ENCODE measurements at regions not wholly inside any gene's neighbourhood (a gene's known extent, or its start where the extent isn't known, plus 50 kb on each side); places are given as distances from the start of the nearest gene placed in this dataset.

DNA sequence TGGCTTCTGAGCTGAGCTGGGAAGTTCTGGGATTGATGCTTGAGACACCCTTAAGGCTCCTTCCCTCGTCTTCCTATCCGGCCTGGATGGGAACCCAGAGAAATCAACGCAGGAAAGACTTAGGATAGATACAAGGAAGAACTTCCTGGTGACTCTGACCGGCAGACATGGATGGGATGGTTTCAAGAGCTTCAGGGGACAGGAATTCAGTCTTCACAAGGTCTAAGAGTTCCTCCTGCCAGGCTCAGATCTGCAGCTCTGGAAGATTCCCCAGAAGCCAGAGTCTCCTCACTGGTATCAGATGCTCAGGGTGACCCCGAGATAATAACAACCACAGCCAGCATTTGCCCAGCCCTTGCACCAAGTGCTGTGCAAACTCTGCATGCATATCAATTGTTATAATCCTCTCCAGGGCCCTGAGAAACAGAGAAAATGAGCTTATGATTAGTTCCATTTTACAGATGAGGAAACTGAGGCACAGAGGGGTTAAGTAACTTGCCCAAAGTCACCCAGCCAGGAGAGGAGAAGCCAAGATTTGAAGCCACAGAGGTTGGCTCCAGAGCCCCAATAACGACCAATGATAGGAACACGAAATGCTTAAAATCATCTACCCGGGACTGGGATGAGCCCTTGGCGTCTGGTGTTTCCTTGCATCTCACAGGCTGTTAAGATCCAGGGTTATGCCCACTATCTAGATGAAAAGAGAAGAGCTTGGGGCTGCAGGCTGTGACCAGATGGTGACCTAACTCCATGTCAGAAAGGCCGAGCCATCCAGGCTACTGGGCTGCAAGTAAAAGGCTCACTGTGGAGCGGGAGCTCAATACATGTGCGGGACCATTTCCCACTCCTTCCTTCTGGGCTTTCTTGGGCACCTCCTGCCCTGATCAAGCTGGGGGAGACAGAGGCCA is 119.8 kb downstream of the C9orf50 start:
- DNase-seq, result no peak
- TF ChIP-seq, protein P1, sequence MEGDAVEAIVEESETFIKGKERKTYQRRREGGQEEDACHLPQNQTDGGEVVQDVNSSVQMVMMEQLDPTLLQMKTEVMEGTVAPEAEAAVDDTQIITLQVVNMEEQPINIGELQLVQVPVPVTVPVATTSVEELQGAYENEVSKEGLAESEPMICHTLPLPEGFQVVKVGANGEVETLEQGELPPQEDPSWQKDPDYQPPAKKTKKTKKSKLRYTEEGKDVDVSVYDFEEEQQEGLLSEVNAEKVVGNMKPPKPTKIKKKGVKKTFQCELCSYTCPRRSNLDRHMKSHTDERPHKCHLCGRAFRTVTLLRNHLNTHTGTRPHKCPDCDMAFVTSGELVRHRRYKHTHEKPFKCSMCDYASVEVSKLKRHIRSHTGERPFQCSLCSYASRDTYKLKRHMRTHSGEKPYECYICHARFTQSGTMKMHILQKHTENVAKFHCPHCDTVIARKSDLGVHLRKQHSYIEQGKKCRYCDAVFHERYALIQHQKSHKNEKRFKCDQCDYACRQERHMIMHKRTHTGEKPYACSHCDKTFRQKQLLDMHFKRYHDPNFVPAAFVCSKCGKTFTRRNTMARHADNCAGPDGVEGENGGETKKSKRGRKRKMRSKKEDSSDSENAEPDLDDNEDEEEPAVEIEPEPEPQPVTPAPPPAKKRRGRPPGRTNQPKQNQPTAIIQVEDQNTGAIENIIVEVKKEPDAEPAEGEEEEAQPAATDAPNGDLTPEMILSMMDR (IDR thresholded peaks at IDR 0.05; ENCODE audit: low read depth, low read length, missing control alignments), result no peak
- in situ Hi-C loops (cut with HindIII; ENCODE audit: low pct_ligation_motif_present, low sequenced_read_pairs), result no loop called here
- Histone ChIP-seq H3K4me3 (ENCODE audit: low read depth, low read length) (no peak overlapping the region), H3K27me3 (replicated peaks) (no peaks in the 10 kb centered on the region), H3K36me3 (replicated peaks) (peaks cover 2% of the 10 kb centered on the region), H3K27ac (peak overlapping the region; percentile 67)

DNA sequence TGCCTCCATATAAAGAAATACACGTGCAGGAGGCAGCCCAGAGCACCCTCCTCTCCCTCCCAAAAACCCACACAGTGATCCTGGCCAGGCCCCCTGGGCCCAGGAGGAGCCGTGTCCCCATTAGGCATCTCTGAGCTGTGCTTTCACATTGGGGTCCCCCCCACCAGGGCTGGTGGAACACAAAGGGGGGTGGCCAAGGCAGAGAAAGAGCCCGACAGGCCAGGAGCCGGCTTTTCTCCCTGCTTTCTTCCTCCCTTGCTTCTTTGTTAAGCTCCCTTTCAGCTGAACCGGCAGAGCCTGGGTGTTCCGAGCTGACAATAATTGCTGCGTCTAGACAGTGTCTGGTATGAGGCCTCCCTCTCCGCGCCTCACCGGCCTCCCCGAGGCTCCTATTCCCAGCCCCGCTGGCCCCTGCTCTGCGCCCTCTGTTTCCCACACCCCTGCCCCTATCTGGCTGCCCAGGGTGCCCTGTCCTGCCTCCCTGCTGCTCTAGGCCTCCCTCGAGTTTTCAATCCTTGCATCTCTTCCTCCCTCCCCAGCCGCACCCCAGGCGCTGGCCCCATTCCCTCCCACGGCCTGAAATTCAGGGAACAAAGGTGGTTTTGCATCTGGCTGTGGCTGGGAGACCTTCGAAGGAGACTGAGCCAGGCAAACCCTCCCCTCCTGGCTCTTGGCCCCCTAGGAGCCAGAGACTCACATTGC is 120.6 kb downstream of the C9orf50 start:
- in situ Hi-C loops (cut with HindIII; ENCODE audit: low pct_ligation_motif_present, low sequenced_read_pairs), result no loop called here
- no peaks in the 10 kb centered on the region for H3K27me3 ChIP-seq (replicated peaks)
- no peak for DNase-seq
- TF ChIP-seq, protein P1 (IDR thresholded peaks at IDR 0.05; ENCODE audit: low read depth, low read length, missing control alignments), result no peak
- peak overlapping the region; percentile 67 for H3K27ac ChIP-seq
- H3K4me3 ChIP-seq (ENCODE audit: low read depth, low read length), result no peak overlapping the region
- peaks cover 2% of the 10 kb centered on the region for H3K36me3 ChIP-seq (replicated peaks)

DNA sequence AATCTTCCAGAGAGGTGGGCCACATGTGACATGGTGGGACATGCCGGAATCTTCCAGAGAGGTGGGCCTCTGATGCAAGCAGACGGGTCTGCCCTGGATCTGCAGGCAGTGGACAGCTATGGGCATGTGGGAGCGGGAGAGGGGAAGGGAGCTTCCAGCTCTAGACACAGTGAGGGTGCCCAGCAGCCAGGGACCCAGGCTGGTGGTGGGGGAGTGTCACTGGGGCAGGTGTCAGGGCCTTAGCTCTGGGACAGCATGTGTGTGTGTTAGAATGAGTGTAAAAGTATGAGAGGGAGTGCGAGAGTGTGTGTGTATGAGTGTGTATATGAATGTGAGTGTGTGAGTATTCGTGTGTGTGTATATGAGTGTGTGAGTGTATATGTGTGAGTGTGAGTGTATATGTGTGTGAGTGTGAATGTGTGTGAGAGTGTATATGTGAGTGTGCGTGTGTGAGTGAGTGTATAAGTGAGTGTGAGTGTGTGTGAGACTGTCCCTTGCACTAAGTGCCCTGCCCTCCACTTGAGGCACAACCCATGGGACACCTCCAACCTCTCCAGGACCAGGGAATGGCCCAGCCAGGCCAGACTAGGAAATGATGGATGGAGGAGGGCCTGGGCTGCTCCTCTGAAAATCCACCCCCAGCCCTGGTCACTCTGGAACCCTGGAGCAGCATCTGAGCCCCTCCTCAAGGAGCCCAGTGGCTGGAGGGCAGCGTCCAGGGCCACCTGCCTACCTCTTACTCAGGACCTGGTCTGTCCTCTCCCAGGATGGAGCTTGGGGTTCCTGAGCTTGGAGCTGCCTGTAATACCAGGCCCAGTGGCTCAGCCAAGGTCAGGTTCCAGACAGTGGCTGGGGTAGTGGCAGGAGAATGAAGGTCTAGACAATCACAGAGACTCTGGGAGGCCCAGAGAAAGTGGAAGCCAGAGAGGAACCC is 122.2 kb downstream of the C9orf50 start:
- DNase-seq, result no peak
- Histone ChIP-seq H3K27ac (peak overlapping the region; percentile 10), H3K27me3 (replicated peaks) (no peaks in the 10 kb centered on the region), H3K4me3 (ENCODE audit: low read depth, low read length) (no peak overlapping the region), H3K36me3 (replicated peaks) (peaks cover under 1% of the 10 kb centered on the region)
- in situ Hi-C loops (cut with HindIII; ENCODE audit: low pct_ligation_motif_present, low sequenced_read_pairs), result no loop called here
- TF ChIP-seq, protein P1 (IDR thresholded peaks at IDR 0.05; ENCODE audit: low read depth, low read length, missing control alignments), result no peak

DNA sequence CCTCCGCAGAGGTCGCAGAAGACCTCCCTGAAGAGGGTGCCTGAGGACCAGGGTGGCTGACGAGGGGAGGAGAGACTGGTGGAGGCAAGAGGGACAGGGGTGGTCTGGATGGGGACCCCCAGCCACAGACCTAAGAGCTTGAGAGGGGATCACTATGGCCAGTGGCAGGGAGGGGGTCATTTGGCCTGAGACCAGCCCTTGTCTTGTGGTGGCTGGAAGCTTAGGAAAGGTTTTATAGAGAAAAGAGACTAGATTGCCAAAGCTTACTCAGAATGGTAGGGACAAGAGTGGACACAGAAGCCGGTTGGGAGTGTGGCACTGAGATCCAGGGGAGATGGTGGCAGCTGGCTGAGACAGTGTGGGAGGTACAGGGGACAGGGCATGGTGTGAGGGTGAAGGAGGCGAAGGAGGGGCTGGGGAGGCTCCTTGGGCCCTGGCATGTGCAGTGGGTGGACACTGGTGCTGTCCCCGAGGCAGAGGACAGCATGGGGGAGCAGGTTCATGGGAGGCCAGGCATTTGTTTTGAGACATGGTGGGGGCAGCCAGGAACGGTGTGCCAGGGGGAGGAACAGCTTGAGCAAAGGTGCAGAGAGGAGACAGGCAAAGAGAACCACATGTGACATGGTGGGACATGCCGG is 123.0 kb downstream of the C9orf50 start:
- Histone ChIP-seq H3K27me3 (replicated peaks) (no peaks in the 10 kb centered on the region), H3K4me3 (ENCODE audit: low read depth, low read length) (peak overlapping the region; percentile 60), H3K36me3 (replicated peaks) (no peaks in the 10 kb centered on the region), H3K27ac (peak overlapping the region; percentile 93)
- DNase-seq, result no peak
- TF ChIP-seq, protein P1 (IDR thresholded peaks at IDR 0.05; ENCODE audit: low read depth, low read length, missing control alignments), result no peak
- in situ Hi-C loops (cut with HindIII; ENCODE audit: low pct_ligation_motif_present, low sequenced_read_pairs), result no loop called here

Data from brain microvascular endothelial cell (primary cell).